ENCODE measurements at regions not wholly inside any gene's neighbourhood (a gene's known extent, or its start where the extent isn't known, plus 50 kb on each side); places are given as distances from the start of the nearest gene placed in this dataset.
"Not testable (repeated sequence)": the region's sequence is repeated elsewhere in the genome, so short reads cannot be mapped to it uniquely, and the experiment has no call there.

DNA sequence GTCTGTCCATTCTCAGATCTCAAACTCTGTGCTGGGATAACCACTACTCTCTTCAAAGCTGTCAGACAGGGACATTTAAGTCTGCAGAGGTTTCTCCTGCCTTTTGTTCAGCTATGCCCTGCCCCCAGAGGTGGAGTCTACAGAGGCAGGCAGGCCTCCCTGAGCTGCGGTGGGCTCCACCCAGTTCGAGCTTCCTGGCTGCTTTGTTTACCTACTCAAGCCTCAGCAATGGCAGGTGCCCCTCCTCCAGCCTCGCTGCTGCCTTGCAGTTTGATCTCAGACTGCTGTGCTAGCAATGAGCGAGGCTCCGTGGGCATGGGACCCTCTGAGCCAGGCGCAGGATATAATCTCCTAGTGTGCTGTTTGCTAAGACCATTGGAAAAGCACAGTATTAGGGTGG lies 53.1 kb upstream of the HUNK start:
- H3K4me3 Mint-ChIP-seq; H3K4me1 Mint-ChIP-seq; H3K9me3 Mint-ChIP-seq; ATAC-seq; H3K36me3 Mint-ChIP-seq (ENCODE audit: low read depth); H3K27ac Mint-ChIP-seq; DNase-seq: not testable (repeated sequence)
- H3K27me3 Mint-ChIP-seq: peaks cover 10% of the 10 kb centered on the region

DNA sequence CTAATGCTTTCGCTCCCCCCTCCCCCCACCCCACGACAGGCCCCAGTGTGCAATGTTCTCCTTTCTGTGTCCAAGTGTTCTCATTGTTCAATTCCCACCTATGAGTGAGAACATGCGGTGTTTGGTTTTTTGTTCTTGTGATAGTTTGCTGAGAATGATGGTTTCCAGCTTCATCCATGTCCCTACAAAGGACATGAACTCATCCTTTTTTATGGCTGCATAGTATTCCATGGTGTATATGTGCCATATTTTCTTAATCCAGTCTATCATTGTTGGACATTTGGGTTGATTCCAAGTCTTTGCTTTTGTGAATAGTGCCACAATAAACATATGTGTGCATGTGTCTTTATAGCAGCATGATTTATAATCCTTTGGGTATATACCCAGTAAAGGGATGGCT lies 58.5 kb upstream of the HUNK start:
- H3K9me3 Mint-ChIP-seq; DNase-seq; H3K4me1 Mint-ChIP-seq; H3K4me3 Mint-ChIP-seq; H3K27ac Mint-ChIP-seq; H3K27me3 Mint-ChIP-seq; H3K36me3 Mint-ChIP-seq (ENCODE audit: low read depth); ATAC-seq: not testable (repeated sequence)

DNA sequence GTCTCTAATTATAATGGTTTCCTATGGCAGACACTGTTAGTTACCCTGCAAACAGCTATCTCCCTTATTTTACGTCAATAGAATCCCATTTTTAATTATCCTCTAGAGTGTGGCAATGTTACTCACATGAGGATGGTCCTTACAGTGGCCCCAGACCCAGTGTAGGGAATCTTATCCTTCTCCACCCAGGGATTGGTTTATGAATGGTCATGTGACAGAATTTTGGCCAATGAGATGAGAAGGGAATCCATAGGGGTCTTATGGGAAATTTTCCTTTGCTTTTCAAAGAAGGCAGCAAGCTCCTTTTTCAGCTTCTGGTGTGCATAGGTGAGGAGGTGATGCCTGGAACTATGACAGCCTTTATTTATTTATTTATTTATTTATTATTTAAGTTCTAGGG lies 59.0 kb upstream of the HUNK start:
- no peaks in the 10 kb centered on the region for H3K27me3 Mint-ChIP-seq
- H3K36me3 Mint-ChIP-seq (ENCODE audit: low read depth): peaks cover 4% of the 10 kb centered on the region
- H3K9me3 Mint-ChIP-seq: peaks cover 4% of the 10 kb centered on the region
- DNase-seq (no peak), ATAC-seq (no peak)
- H3K27ac Mint-ChIP-seq: no peak overlapping the region
- H3K4me3 Mint-ChIP-seq: no peak overlapping the region
- H3K4me1 Mint-ChIP-seq: no peaks in the 10 kb centered on the region

DNA sequence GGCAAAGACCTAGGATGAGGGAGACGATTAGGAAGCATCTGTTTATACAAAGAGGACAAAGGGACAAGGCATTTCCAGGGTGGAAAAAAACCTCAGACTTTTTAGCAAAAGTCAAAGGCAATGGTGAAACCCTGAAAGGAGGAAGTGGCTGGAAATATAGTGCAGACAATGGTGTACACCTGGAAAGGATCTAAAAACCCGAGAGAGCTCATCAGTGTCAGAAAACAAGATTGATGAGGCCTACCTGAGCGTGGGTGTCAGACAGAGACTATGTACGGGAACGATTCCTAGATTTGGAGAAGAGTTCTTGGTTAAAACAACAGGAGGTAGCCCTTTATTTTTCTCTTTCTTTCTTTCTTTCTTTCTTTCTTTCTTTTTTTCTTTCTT lies 68.8 kb upstream of the HUNK start:
- Mint-ChIP-seq H3K36me3 (ENCODE audit: low read depth) (no peaks in the 10 kb centered on the region), H3K27ac (no peak overlapping the region), H3K27me3 (peaks cover 12% of the 10 kb centered on the region), H3K4me3 (no peak overlapping the region), H3K4me1 (no peaks in the 10 kb centered on the region), H3K9me3 (no peaks in the 10 kb centered on the region)
- ATAC-seq (no peak), DNase-seq (no peak)

DNA sequence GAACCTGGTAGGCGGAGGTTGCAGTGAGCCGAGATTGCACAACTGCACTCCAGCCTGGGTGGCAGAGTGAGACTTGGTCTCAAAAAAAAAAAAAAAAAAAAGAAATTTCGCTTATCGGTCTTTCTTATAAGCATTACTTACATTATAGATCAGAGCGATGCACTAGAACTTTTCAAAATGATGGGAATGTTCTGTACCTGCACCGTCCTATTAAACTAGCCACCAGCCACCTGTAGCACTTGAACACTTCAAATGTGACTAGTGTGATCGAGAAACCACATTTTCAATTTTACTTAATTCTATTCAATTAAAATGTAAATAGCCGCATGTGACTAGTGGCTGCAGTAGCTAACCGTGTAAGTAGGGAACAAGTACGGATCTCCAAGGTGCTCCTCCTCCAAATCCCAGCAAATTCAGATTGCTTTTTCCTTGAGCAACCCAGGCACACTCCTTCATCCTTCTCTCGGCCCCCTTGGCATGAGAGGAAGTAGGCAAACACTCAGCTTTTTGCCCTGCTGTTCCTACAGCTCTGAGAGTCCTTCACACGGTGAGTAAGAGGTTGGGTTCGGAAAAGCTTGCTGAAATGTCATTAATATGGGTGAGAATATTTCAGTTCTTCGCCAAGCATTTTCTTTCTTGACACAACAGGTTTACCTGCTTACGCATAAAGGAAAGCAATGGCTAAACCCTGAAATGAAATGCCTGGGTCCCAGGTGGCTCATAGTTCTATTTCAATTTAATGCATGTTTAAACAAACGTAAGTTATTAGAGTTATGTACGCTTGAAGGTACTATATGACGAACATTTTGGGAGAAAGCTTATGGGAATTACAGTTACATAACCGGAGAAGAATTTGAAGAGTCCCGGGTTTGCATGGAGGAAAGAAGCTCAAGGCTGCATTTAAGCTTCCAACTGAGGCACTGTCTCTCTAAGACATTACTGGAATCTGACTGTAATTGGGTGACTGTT lies 69.5 kb upstream of the HUNK start:
- H3K27ac Mint-ChIP-seq: no peak overlapping the region
- no peaks in the 10 kb centered on the region for H3K36me3 Mint-ChIP-seq (ENCODE audit: low read depth)
- H3K4me1 Mint-ChIP-seq: no peaks in the 10 kb centered on the region
- peaks cover 12% of the 10 kb centered on the region for H3K27me3 Mint-ChIP-seq
- H3K9me3 Mint-ChIP-seq: no peaks in the 10 kb centered on the region
- ATAC-seq: no peak
- H3K4me3 Mint-ChIP-seq: no peak overlapping the region
- DNase-seq: no peak

DNA sequence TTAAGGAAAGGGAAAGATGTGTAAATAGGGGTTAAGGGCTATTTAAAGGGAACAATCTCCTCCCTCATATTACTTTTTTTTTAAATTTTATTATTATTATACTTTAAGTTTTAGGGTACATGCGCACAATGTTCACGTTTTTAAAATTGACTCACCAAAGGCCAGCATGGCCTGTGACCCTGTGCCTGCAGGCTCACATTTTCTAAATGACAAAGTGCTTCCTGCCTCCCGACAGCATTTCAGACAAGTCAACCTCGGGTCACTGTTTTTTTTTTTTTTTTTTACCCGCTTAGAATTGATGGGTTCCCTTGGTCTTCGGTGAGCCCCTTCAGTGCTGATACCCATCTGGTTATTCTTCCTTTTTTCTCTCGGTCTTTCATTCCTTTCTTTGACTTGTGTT lies 70.4 kb upstream of the SCAF4 start:
- Mint-ChIP-seq H3K9me3 (no peaks in the 10 kb centered on the region), H3K27ac (no peak overlapping the region), H3K27me3 (peaks cover 12% of the 10 kb centered on the region), H3K4me1 (no peaks in the 10 kb centered on the region), H3K4me3 (no peak overlapping the region), H3K36me3 (ENCODE audit: low read depth) (no peaks in the 10 kb centered on the region)
- DNase-seq: no peak
- no peak for ATAC-seq

DNA sequence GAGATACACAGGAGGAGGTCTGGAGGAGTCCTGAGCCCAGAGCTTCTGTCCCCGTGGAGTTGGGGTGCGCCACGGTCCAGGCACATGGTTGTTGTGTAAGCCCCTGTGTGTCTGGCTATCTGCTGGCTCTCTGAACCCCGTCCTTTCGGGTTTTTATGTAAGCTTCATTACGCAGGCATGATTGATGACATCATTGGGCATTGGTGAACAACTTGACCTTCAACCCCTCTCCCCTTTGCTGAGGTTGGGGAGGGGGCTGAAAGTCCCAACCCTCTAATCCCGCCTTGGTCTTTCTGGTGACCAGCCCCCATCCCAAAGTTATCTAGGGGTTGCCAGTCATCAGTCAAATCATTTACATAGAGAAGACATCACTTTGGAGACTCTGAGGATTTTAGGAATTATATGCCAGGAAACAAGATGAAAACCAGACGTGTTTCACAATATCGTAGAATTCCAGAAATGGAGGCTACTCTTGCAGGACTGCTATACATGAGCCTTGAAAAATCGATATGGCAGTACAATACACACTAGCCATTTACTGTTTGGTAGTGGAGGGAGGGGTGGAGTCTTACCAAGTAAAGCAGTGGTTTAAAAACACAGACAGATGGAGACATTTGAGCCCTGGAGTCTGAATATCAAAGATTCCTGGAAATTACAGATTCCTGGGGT lies 69.8 kb upstream of the SCAF4 start:
- no peaks in the 10 kb centered on the region for H3K4me1 Mint-ChIP-seq
- no peak for ATAC-seq
- H3K9me3 Mint-ChIP-seq: no peaks in the 10 kb centered on the region
- no peaks in the 10 kb centered on the region for H3K36me3 Mint-ChIP-seq (ENCODE audit: low read depth)
- no peak for DNase-seq
- H3K4me3 Mint-ChIP-seq: no peak overlapping the region
- H3K27me3 Mint-ChIP-seq: peaks cover 12% of the 10 kb centered on the region
- no peak overlapping the region for H3K27ac Mint-ChIP-seq

DNA sequence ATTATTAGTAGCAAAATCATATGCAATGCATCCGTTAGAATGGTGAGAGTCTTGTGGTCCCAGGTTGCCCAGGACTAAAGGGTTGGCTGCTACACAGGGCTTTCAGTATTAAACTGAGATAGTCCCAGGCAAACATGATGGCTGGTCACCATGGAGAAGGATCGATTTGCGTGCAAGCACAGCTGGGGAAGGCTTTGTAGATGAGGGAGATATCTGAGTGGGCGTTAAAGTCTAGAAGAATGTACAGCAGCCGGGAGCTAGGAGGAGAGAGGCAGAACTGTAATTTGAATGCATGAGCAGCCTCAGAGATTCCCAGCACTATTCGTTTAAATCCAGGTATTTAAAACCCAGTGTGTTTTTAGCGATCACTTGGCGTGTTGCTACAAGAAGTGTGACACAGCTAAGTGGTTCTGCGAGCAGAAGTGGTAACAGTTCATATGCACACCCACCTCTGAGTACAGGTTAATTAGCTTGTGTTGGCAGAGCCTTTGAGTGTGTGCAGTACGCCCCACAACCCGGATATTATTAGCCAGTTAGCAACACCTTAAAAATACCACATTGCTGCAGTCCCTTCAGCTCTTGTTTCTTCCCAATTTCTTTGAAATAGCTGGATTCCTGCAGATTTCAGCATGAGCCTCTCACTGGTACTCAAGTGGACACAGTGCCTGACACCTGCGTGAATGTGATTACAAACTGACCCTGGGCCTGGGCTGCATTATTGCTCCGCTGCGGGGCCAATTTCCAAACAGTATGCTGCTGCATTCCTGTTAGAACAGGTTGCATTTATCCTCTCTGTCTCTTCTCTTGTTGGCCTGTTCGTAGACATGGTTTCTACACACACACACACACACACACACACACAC lies 67.2 kb upstream of the SCAF4 start:
- Mint-ChIP-seq H3K4me1 (no peaks in the 10 kb centered on the region), H3K36me3 (ENCODE audit: low read depth) (no peaks in the 10 kb centered on the region), H3K9me3 (no peaks in the 10 kb centered on the region), H3K27ac (no peak overlapping the region), H3K27me3 (peaks cover 12% of the 10 kb centered on the region), H3K4me3 (no peak overlapping the region)
- ATAC-seq (no peak), DNase-seq (no peak)

DNA sequence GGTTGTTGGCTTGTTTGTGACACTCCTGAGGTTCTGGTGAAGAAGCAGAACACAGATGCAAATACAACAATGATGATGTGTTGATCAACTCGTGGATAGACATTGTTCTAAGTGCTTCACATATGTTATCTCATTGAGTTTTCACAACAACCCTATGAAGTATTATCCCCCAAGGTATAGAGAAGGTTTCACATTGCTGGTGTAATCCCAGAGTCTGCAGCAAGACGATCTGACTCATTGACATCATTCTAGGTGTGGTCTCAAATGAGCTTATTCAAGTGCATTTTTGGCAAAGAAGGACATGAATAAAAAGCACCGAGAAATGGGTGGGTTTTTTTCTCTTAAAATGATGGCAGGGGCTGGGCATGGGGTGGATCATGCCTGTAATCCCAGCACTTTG lies 64.1 kb upstream of the SCAF4 start:
- H3K36me3 Mint-ChIP-seq (ENCODE audit: low read depth): no peaks in the 10 kb centered on the region
- no peaks in the 10 kb centered on the region for H3K4me1 Mint-ChIP-seq
- no peak overlapping the region for H3K27ac Mint-ChIP-seq
- no peak for DNase-seq
- peaks cover 11% of the 10 kb centered on the region for H3K27me3 Mint-ChIP-seq
- H3K9me3 Mint-ChIP-seq: no peaks in the 10 kb centered on the region
- H3K4me3 Mint-ChIP-seq: no peak overlapping the region
- no peak for ATAC-seq

DNA sequence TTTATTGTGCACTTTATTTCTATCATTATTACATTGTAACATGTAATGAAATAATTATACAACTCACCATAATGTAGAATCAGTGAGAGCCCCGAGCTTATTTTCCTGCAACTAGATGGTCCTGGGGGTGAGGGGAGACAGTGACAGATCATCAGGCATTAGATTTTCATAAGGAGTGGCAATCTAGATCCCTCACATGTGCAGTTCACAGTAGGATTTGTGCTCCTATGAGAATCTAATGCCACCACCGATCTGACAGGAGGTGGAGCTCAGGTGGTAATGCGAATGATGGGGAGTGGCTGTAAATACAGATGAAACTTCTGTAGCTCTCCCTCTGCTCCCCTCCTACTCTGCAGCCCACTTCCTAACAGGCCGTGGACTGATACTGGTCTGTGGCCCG lies 58.5 kb upstream of the SCAF4 start:
- not testable (repeated sequence) for H3K4me1 Mint-ChIP-seq, H3K27me3 Mint-ChIP-seq

DNA sequence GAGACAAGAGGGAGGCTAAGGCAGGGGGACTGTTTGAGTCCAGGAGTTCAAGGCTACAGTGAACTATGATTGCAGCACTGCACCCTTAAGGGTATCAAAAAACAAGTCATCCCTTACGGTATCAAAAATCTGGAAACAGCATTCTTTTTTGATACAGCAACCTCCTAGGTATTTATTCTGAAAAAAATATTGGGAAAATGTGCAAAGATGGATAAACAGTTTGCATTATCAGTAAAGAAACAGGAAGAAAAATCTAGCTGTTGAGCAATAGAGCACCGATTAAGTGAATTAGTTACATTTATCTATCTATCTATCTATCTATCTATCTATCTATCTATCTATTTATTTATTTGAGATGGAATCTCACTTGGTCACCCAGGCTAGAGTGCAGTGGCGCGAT lies 56.7 kb upstream of the SCAF4 start:
- peaks cover 3% of the 10 kb centered on the region for H3K4me1 Mint-ChIP-seq
- H3K27me3 Mint-ChIP-seq: peaks cover 2% of the 10 kb centered on the region
- ATAC-seq (no peak), DNase-seq (no peak)
- H3K36me3 Mint-ChIP-seq (ENCODE audit: low read depth): no peaks in the 10 kb centered on the region
- peaks cover 4% of the 10 kb centered on the region for H3K9me3 Mint-ChIP-seq
- H3K4me3 Mint-ChIP-seq: no peak overlapping the region
- no peak overlapping the region for H3K27ac Mint-ChIP-seq

More for the DNA sequence above, 58.5 kb upstream of the SCAF4 start:
- H3K27ac Mint-ChIP-seq; ATAC-seq; H3K9me3 Mint-ChIP-seq; DNase-seq; H3K4me3 Mint-ChIP-seq; H3K36me3 Mint-ChIP-seq (ENCODE audit: low read depth): not testable (repeated sequence)

DNA sequence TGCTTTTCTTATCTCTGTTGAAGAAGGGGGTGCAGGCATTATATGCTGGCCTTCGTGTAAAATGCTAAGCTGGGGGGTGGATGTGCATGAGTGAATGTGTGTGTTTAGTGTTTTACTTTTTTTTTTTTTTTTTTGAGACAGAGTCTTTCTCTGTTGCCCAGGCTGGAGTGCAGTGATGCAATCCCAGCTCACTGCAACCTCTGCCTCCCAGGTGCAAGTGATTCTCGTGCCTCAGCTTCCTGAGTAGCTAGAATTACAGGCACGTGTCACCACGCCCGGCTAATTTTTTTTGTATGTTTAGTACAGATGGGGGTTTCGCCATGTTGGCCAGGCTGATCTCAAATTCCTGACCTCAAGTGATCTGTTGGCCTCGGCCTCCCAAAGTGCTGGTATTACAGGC lies 55.8 kb upstream of the SCAF4 start:
- DNase-seq; H3K36me3 Mint-ChIP-seq (ENCODE audit: low read depth); H3K27me3 Mint-ChIP-seq; H3K27ac Mint-ChIP-seq; ATAC-seq; H3K4me3 Mint-ChIP-seq; H3K4me1 Mint-ChIP-seq; H3K9me3 Mint-ChIP-seq: not testable (repeated sequence)

DNA sequence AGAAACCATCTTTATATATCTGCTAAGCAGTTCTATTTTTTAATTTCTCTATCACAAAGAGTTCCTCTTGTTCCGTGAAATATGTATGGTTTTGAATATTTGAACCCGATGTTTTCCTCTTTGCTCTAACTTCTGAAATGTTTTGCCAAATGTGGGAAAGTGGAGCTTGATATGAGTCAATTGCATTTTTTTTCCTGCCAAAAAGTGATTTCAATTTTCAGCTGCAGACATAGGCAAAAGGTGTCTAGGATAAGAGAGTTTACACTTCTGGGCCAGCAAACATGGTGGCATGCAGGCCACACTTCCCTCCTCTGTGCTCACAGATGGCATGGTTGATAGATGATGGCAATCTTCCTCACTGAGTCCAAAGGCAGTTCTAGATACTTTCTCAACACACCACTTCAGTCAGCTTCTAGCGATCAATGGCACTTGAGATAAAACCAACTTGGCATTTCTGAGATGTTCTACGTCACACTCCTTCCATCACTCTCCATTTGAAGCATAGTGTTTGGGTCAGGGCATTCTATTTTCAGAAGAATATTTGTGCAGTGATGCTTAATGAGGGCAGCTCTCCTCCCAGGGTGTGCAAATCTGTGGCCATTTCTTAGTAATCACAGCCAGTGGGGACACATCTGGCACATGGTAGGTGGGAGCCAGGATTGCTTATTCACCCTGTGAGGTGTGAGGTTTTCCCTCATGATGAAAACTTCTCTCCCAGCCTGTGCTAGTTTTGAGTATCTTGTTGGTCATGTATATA lies 54.4 kb upstream of the SCAF4 start:
- Mint-ChIP-seq H3K4me1 (peaks cover 3% of the 10 kb centered on the region), H3K4me3 (no peak overlapping the region), H3K27ac (no peak overlapping the region), H3K27me3 (peaks cover 10% of the 10 kb centered on the region), H3K9me3 (peaks cover 4% of the 10 kb centered on the region), H3K36me3 (ENCODE audit: low read depth) (no peaks in the 10 kb centered on the region)
- no peak for ATAC-seq
- DNase-seq: no peak

Data from activated naive CD8-positive, alpha-beta T cell treated with anti-CD3 and anti-CD28 coated beads, Interleukin-2, amount 50 U/mL, for 24 hours (primary cell).